Transverse colon (tissue), 4 donors: ENCODE measurements at regions not wholly inside any gene's neighbourhood (a gene's known extent, or its start where the extent isn't known, plus 50 kb on each side); places are given as distances from the start of the nearest gene placed in this dataset.

Experiments used
- DNase-seq: peaks from one replicate; pipeline ENCODE4 v3.0.0-alpha.2; 2019
- H3K27ac ChIP-seq, 4 donors: fragments of 200-600 bp; sonication (generic); 2 replicates each; pipeline ENCODE4 v1.5.1; 2016 to 2018; ENCODE audit warnings: inconsistent platforms in 4 of 4
- H3K27me3 ChIP-seq: fragments of 200-600 bp; sonication (generic); 2 replicates; pipeline ENCODE4 v1.5.1; 2017; ENCODE audit warnings: inconsistent platforms
- H3K36me3 ChIP-seq, 4 donors: fragments of 200-600 bp; sonication (generic); 2 replicates each; pipeline ENCODE4 v1.5.1; 2017 to 2019; ENCODE audit warnings: inconsistent platforms in 4 of 4
- H3K4me1 ChIP-seq, 4 donors: fragments of 200-600 bp; sonication (generic); 2 replicates each; pipeline ENCODE4 v1.5.1; 2017 to 2020; ENCODE audit warnings: inconsistent platforms in 4 of 4
- H3K4me3 ChIP-seq, 4 donors: fragments of 200-600 bp; sonication (generic); 1 replicate in 1 of 4; 2 replicates in 3 of 4; pipeline versions ENCODE4 v1.5.1 to v1.6.1; 2017 to 2019; ENCODE audit warnings: inconsistent platforms in 4 of 4
- H3K9me3 ChIP-seq, 2 donors: fragments of 200-600 bp; sonication (generic); 2 replicates each; pipeline ENCODE4 v1.5.1; 2017 to 2019; ENCODE audit warnings: inconsistent platforms in 2 of 2
- CTCF ChIP-seq, 5 experiments: fragments of 200-600 bp in 3 of 5; fragments of 450-650 bp in 2 of 5; sonication (generic) in 3 of 5; IDR thresholded peaks; 1 replicate in 2 of 5; 2 replicates in 3 of 5; pipeline ENCODE4 v1.5.1; 2016 to 2017; ENCODE audit warnings: antibody characterized with exemption in 5 of 5, inconsistent platforms in 3 of 5, mild to moderate bottlenecking in 2 of 5, moderate library complexity in 1 of 5
- EP300 ChIP-seq: sonication (generic); formaldehyde crosslinking; IDR thresholded peaks from one replicate; pipeline ENCODE4 v1.6.1; 2017; ENCODE audit warnings: antibody characterized with exemption, low read depth
- POLR2A ChIP-seq: fragments of 450-650 bp; IDR thresholded peaks from one replicate; pipeline ENCODE4 v1.6.1; 2016; ENCODE audit warnings: antibody characterized with exemption, mild to moderate bottlenecking, moderate library complexity
- POLR2AphosphoS5 ChIP-seq, 3 donors: sonication (generic); formaldehyde crosslinking; IDR thresholded peaks; one replicate each; pipeline ENCODE4 v1.6.1; 2016; ENCODE audit warnings: antibody characterized with exemption in 3 of 3
- WGBS, 2 donors: methylation state at CpG; one replicate each; pipeline ENCODE4 v1.1.5; 2018; ENCODE audit warnings: low coverage in 1 of 2; 5-methylcytosine and 5-hydroxymethylcytosine counted together
- in situ Hi-C, 4 donors: fragments of 200-750 bp; cut with MboI; loops; one replicate each; pipeline versions ENCODE4 v1.15.0 to v1.15.1; 2017; ENCODE audit warnings: low sequenced_read_pairs in 3 of 4, low pct_ligation_motif_present in 1 of 4, low pct_unique_long_range_greater_than_20kb in 1 of 4
- intact Hi-C: fragments of 100-400 bp; cut with DNase I; formaldehyde crosslinking; loops from one replicate; pipeline ENCODE4 v1.15.1; 2023; ENCODE audit warnings: low total_unique reads

- Histone ChIP-seq H3K27me3 (no peaks in the 10 kb centered on the region), H3K36me3 (no peaks in the 10 kb centered on the region), H3K4me3 (no peak overlapping the region), H3K9me3 (no peaks in the 10 kb centered on the region), H3K4me1 (peaks cover 0 to 4% (median 0%) of the 10 kb centered on the region in 4 donors), H3K27ac (no peak overlapping the region)
- WGBS, 2 donors, result 69 to 87% methylated on average over 2 of the region's 2 CpGs
- no peak for DNase-seq
- TF ChIP-seq POLR2A, result no peak
- TF ChIP-seq CTCF (IDR thresholded peaks at IDR 0.05), result no peak
- TF ChIP-seq POLR2AphosphoS5 (IDR thresholded peaks at IDR 0.05), result no peak
- TF ChIP-seq EP300, result no peak
- in situ Hi-C loops (no loop called here), intact Hi-C loops (no loop called here)
Measured at GRCh38 chr12:77251799-77252198, 186.4 kb upstream of the E2F7 start.

GRCh38 chr12:77249892-77250291 lies 184.5 kb upstream of the E2F7 start:
- TF ChIP-seq EP300 (no peak), POLR2AphosphoS5 (IDR thresholded peaks at IDR 0.05) (no peak), CTCF (IDR thresholded peaks at IDR 0.05) (no peak), POLR2A (no peak)
- Histone ChIP-seq H3K4me1 (peaks cover 0 to 4% (median 0%) of the 10 kb centered on the region in 4 donors), H3K9me3 (no peaks in the 10 kb centered on the region), H3K27me3 (no peaks in the 10 kb centered on the region), H3K4me3 (no peak overlapping the region), H3K36me3 (no peaks in the 10 kb centered on the region), H3K27ac (no peak overlapping the region)
- in situ Hi-C loops, result no loop called here
- WGBS, 2 donors, result 91 to 100% methylated on average over 1 to 5 of the region's 5 CpGs
- intact Hi-C loops, result no loop called here
- no peak for DNase-seq

- TF ChIP-seq CTCF (IDR thresholded peaks at IDR 0.05) (no peak), EP300 (no peak), POLR2A (no peak), POLR2AphosphoS5 (IDR thresholded peaks at IDR 0.05) (no peak)
- WGBS, 2 donors, result 75 to 83% methylated on average over 2 of the region's 2 CpGs
- H3K27ac ChIP-seq, result no peak overlapping the region
- intact Hi-C loops (no loop called here), in situ Hi-C loops (no loop called here)
- H3K36me3 ChIP-seq, result no peaks in the 10 kb centered on the region
- H3K27me3 ChIP-seq, result no peaks in the 10 kb centered on the region
- no peak overlapping the region for H3K4me3 ChIP-seq
- H3K4me1 ChIP-seq, result peaks cover 0 to 7% (median 2%) of the 10 kb centered on the region in 4 donors
- DNase-seq, result no peak
- H3K9me3 ChIP-seq, result no peaks in the 10 kb centered on the region
Measured at GRCh38 chr12:77248036-77248435, 182.7 kb upstream of the E2F7 start.

- in situ Hi-C loops (no loop called here), intact Hi-C loops (no loop called here)
- H3K9me3 ChIP-seq, result no peaks in the 10 kb centered on the region
- peaks cover 0 to 12% (median 2%) of the 10 kb centered on the region in 4 donors for H3K4me1 ChIP-seq
- TF ChIP-seq CTCF (IDR thresholded peaks at IDR 0.05) (no peak), POLR2A (no peak), POLR2AphosphoS5 (IDR thresholded peaks at IDR 0.05) (no peak), EP300 (no peak)
- DNase-seq, result no peak
- WGBS, 2 donors, result 66 to 73% methylated on average over 2 to 3 of the region's 3 CpGs
- H3K27ac ChIP-seq, result no peak overlapping the region
- no peaks in the 10 kb centered on the region for H3K27me3 ChIP-seq
- H3K36me3 ChIP-seq, result no peaks in the 10 kb centered on the region
- no peak overlapping the region for H3K4me3 ChIP-seq
Measured at GRCh38 chr12:77247542-77247941, 182.2 kb upstream of the E2F7 start.
